ENCODE measurements at regions not wholly inside any gene's neighbourhood (a gene's known extent, or its start where the extent isn't known, plus 50 kb on each side); places are given as distances from the start of the nearest gene placed in this dataset.

- Histone ChIP-seq H3K36me3 (no peaks in the 10 kb centered on the region), H3K9me3 (no peaks in the 10 kb centered on the region), H3K27me3 (replicated peaks; ENCODE audit: insufficient read depth) (no peaks in the 10 kb centered on the region), H3K4me3 (no peak overlapping the region), H3K4me1 (replicated peaks) (no peaks in the 10 kb centered on the region), H3K27ac (no peak overlapping the region)
- 72% methylated on average over 6 of the region's 6 CpGs for WGBS
- no peak for DNase-seq (ENCODE audit: low spot score)
- intact Hi-C loops (cut with DNase I) = no loop called here
- TF ChIP-seq CTCF (IDR thresholded peaks at IDR 0.05) (no peak), POLR2AphosphoS5 (IDR thresholded peaks at IDR 0.05) (no peak), POLR2A (IDR thresholded peaks at IDR 0.05) (no peak)
Observed at GRCh38 chr4:33864290-33864859, 2379.9 kb downstream of the ARAP2 start.

GRCh38 chr4:33873791-33874190 lies 2370.5 kb downstream of the ARAP2 start:
- H3K27me3 ChIP-seq (replicated peaks; ENCODE audit: insufficient read depth) = no peaks in the 10 kb centered on the region
- no peaks in the 10 kb centered on the region for H3K36me3 ChIP-seq
- DNase-seq (ENCODE audit: low spot score) = no peak
- no peak overlapping the region for H3K4me3 ChIP-seq
- H3K27ac ChIP-seq = no peak overlapping the region
- no peak for TF ChIP-seq CTCF (IDR thresholded peaks at IDR 0.05)
- TF ChIP-seq POLR2AphosphoS5 (IDR thresholded peaks at IDR 0.05) = no peak
- TF ChIP-seq POLR2A (IDR thresholded peaks at IDR 0.05) = no peak
- 91% methylated on average over 1 of the region's 1 CpG for WGBS
- H3K9me3 ChIP-seq = no peaks in the 10 kb centered on the region
- H3K4me1 ChIP-seq (replicated peaks) = no peaks in the 10 kb centered on the region
- intact Hi-C loops (cut with DNase I) = no loop called here

GRCh38 chr4:33878710-33879109 lies 2365.6 kb downstream of the ARAP2 start:
- Histone ChIP-seq H3K4me3 (no peak overlapping the region), H3K9me3 (no peaks in the 10 kb centered on the region), H3K4me1 (replicated peaks) (no peaks in the 10 kb centered on the region), H3K27me3 (replicated peaks; ENCODE audit: insufficient read depth) (no peaks in the 10 kb centered on the region), H3K27ac (no peak overlapping the region), H3K36me3 (no peaks in the 10 kb centered on the region)
- TF ChIP-seq CTCF (IDR thresholded peaks at IDR 0.05) (no peak), POLR2A (IDR thresholded peaks at IDR 0.05) (no peak), POLR2AphosphoS5 (IDR thresholded peaks at IDR 0.05) (no peak)
- no peak for DNase-seq (ENCODE audit: low spot score)
- intact Hi-C loops (cut with DNase I) = no loop called here

GRCh38 chr4:33881176-33881575 lies 2363.1 kb downstream of the ARAP2 start:
- no peaks in the 10 kb centered on the region for H3K36me3 ChIP-seq
- DNase-seq (ENCODE audit: low spot score) = no peak
- no peaks in the 10 kb centered on the region for H3K4me1 ChIP-seq (replicated peaks)
- no peaks in the 10 kb centered on the region for H3K27me3 ChIP-seq (replicated peaks; ENCODE audit: insufficient read depth)
- no peak overlapping the region for H3K27ac ChIP-seq
- no peak overlapping the region for H3K4me3 ChIP-seq
- no peak for TF ChIP-seq POLR2A (IDR thresholded peaks at IDR 0.05)
- intact Hi-C loops (cut with DNase I) = no loop called here
- no peaks in the 10 kb centered on the region for H3K9me3 ChIP-seq
- whole genome bisulfite sequencing = 13% methylated on average over 1 of the region's 1 CpG

GRCh38 chr4:33882246-33882990 lies 2361.9 kb downstream of the ARAP2 start:
- H3K4me3 ChIP-seq = no peak overlapping the region
- no peaks in the 10 kb centered on the region for H3K27me3 ChIP-seq (replicated peaks; ENCODE audit: insufficient read depth)
- no peaks in the 10 kb centered on the region for H3K9me3 ChIP-seq
- H3K36me3 ChIP-seq = no peaks in the 10 kb centered on the region
- TF ChIP-seq CTCF (IDR thresholded peaks at IDR 0.05) (no peak), POLR2A (IDR thresholded peaks at IDR 0.05) (no peak), POLR2AphosphoS5 (IDR thresholded peaks at IDR 0.05) (no peak)
- DNase-seq (ENCODE audit: low spot score) = no peak
- no peak overlapping the region for H3K27ac ChIP-seq
- WGBS = 62% methylated on average over 4 of the region's 4 CpGs
- H3K4me1 ChIP-seq (replicated peaks) = no peaks in the 10 kb centered on the region
- intact Hi-C loops (cut with DNase I) = no loop called here
